Caco-2 (cell line): ENCODE measurements at regions not wholly inside any gene's neighbourhood (a gene's known extent, or its start where the extent isn't known, plus 50 kb on each side); places are given as distances from the start of the nearest gene placed in this dataset.

Experiments
- BruUV-seq: library from RNA; stranded (reverse); fragments of 400-500 nt; replicated peaks from 2 replicates; lab custom pipeline; 2021; lab: Mats Ljungman, UMichigan
- CTCF ChIA-PET: fragments of 300-600 bp; sonication (Branson Sonifier 250); formaldehyde crosslinking; loops from one replicate; lab custom pipeline; 2022; ENCODE audit warnings: antibody characterized with exemption; lab: Charles Lee
- POLR2A ChIA-PET: fragments of 300-600 bp; sonication (Branson Sonifier 250); formaldehyde crosslinking; loops from one replicate; lab custom pipeline; 2022; ENCODE audit warnings: antibody characterized with exemption; lab: Charles Lee
- DNase-seq, 2 experiments: peaks; one replicate each; pipeline versions ENCODE4 v3.0.0 to v3.0.0-alpha.2; 2020 to 2022
- H3K27me3 ChIP-seq: replicated peaks from 2 replicates; pipeline ENCODE4 v1.6.0; 2011; ENCODE audit warnings: low read length; ENCODE audit not compliant: control insufficient read depth, insufficient read depth
- H3K36me3 ChIP-seq: 2 replicates; pipeline ENCODE4 v1.5.1; 2011; ENCODE audit warnings: low read length; ENCODE audit not compliant: control insufficient read depth, insufficient read depth
- H3K4me1 ChIP-seq: fragments of 250-450 bp; sonication (Bioruptor Pico); 2 replicates; pipeline ENCODE4 v1.5.1; 2020; ENCODE audit warnings: mild to moderate bottlenecking
- H3K4me3 ChIP-seq: 2 replicates; pipeline ENCODE4 v1.5.1; 2011; ENCODE audit warnings: low read depth, mild to moderate bottlenecking, control low read depth, low read length
- H3K9me3 ChIP-seq: fragments of 250-450 bp; sonication (Bioruptor Pico); 2 replicates; pipeline ENCODE4 v1.5.1; 2020; ENCODE audit warnings: mild to moderate bottlenecking, moderate library complexity
- H3K27ac Mint-ChIP-seq: one replicate; pipeline ENCODE4 v1.8.0; 2022; ENCODE audit warnings: mixed read lengths; ENCODE audit not compliant: unreplicated experiment
- H3K27me3 Mint-ChIP-seq: one replicate; pipeline ENCODE4 v1.8.0; 2022; ENCODE audit warnings: mixed read lengths; ENCODE audit not compliant: insufficient read depth, unreplicated experiment
- H3K36me3 Mint-ChIP-seq: one replicate; pipeline ENCODE4 v1.8.0; 2022; ENCODE audit warnings: mild to moderate bottlenecking, mixed read lengths; ENCODE audit not compliant: insufficient read depth, unreplicated experiment
- H3K4me1 Mint-ChIP-seq: one replicate; pipeline ENCODE4 v1.8.0; 2022; ENCODE audit warnings: low read depth, mixed read lengths; ENCODE audit not compliant: unreplicated experiment
- H3K4me3 Mint-ChIP-seq: one replicate; pipeline ENCODE4 v1.8.0; 2022; ENCODE audit warnings: mild to moderate bottlenecking, moderate library complexity, mixed read lengths; ENCODE audit not compliant: unreplicated experiment
- H3K9me3 Mint-ChIP-seq: one replicate; pipeline ENCODE4 v1.8.0; 2022; ENCODE audit warnings: mixed read lengths; ENCODE audit not compliant: unreplicated experiment
- CTCF ChIP-seq, 2 experiments: fragments of 200-600 bp in 1 of 2; IDR thresholded peaks; 1 replicate in 1 of 2; 2 replicates in 1 of 2; pipeline versions ENCODE4 v1.5.1 to v1.8.0; 2011 to 2022; ENCODE audit warnings: antibody characterized with exemption in 1 of 2, control low read depth in 1 of 2, inconsistent platforms in 1 of 2, low read depth in 1 of 2, low read length in 1 of 2, mild to moderate bottlenecking in 1 of 2, moderate library complexity in 1 of 2; ENCODE audit not compliant: insufficient read depth in 1 of 2, severe bottlenecking in 1 of 2, unreplicated experiment in 1 of 2
- intact Hi-C: fragments of 100-400 bp; cut with micrococcal nuclease; formaldehyde crosslinking; loops from one replicate; pipeline ENCODE4 v1.10.0; 2022; ENCODE audit not compliant: unreplicated experiment

- no peaks in the 10 kb centered on the region for H3K9me3 ChIP-seq
- H3K27me3 Mint-ChIP-seq, result no peaks in the 10 kb centered on the region
- H3K4me1 ChIP-seq, result no peaks in the 10 kb centered on the region
- CTCF ChIA-PET, result no interaction called here
- no peaks in the 10 kb centered on the region for H3K27me3 ChIP-seq
- TF ChIP-seq CTCF (IDR thresholded peaks at IDR 0.05; ENCODE audit: insufficient read depth in 1 of 2, low read depth in 1 of 2, low read length in 1 of 2, severe bottlenecking in 1 of 2, unreplicated experiment in 1 of 2), result no peak
- intact Hi-C loops, result no loop called here
- no TSS peak for BruUV-seq
- H3K9me3 Mint-ChIP-seq, result no peaks in the 10 kb centered on the region
- peaks cover 1% of the 10 kb centered on the region for H3K36me3 ChIP-seq
- no peaks in the 10 kb centered on the region for H3K4me1 Mint-ChIP-seq
- DNase-seq, result no peak
- no peak overlapping the region for H3K27ac Mint-ChIP-seq
- H3K4me3 Mint-ChIP-seq, result no peak overlapping the region
- no peak overlapping the region for H3K4me3 ChIP-seq
- peaks cover 83% of the 10 kb centered on the region for H3K36me3 Mint-ChIP-seq
- POLR2A ChIA-PET, result no interaction called here
Observed at GRCh38 chr15:62753518-62754221, 288.9 kb upstream of the TPM1 start.

- H3K9me3 Mint-ChIP-seq, result no peaks in the 10 kb centered on the region
- no TSS peak for BruUV-seq
- peaks cover 79% of the 10 kb centered on the region for H3K36me3 Mint-ChIP-seq
- H3K4me3 Mint-ChIP-seq, result no peak overlapping the region
- intact Hi-C loops, result loop anchor here (1.0 kb wide), 1 partner anchor 15 kb away; no protein-coding TSS in a partner anchor
- no peaks in the 10 kb centered on the region for H3K27me3 Mint-ChIP-seq
- Histone ChIP-seq H3K36me3 (peaks cover 1% of the 10 kb centered on the region), H3K4me1 (peaks cover 21% of the 10 kb centered on the region), H3K27me3 (no peaks in the 10 kb centered on the region), H3K9me3 (no peaks in the 10 kb centered on the region), H3K4me3 (no peak overlapping the region)
- no peak for TF ChIP-seq CTCF (IDR thresholded peaks at IDR 0.05; ENCODE audit: insufficient read depth in 1 of 2, low read depth in 1 of 2, low read length in 1 of 2, severe bottlenecking in 1 of 2, unreplicated experiment in 1 of 2)
- peaks cover 14% of the 10 kb centered on the region for H3K4me1 Mint-ChIP-seq
- no peak for DNase-seq
- no peak overlapping the region for H3K27ac Mint-ChIP-seq
- CTCF ChIA-PET, result interaction anchor here (0.6 kb wide), 1 partner anchor 325 kb away, joined by 3 read pairs; no protein-coding TSS in a partner anchor
- POLR2A ChIA-PET, result no interaction called here
Observed at GRCh38 chr15:62756326-62756994, 286.1 kb upstream of the TPM1 start.

GRCh38 chr15:62756995-62757360 lies 285.6 kb upstream of the TPM1 start:
- Mint-ChIP-seq H3K9me3 (no peaks in the 10 kb centered on the region), H3K27me3 (no peaks in the 10 kb centered on the region), H3K27ac (no peak overlapping the region), H3K36me3 (peaks cover 77% of the 10 kb centered on the region), H3K4me1 (peaks cover 14% of the 10 kb centered on the region), H3K4me3 (no peak overlapping the region)
- no peak for DNase-seq
- TF ChIP-seq CTCF (IDR thresholded peaks at IDR 0.05; ENCODE audit: insufficient read depth in 1 of 2, low read depth in 1 of 2, low read length in 1 of 2, severe bottlenecking in 1 of 2, unreplicated experiment in 1 of 2), result no peak
- CTCF ChIA-PET, result no interaction called here
- intact Hi-C loops, result loop anchor here (1.0 kb wide), 1 partner anchor 16 kb away; no protein-coding TSS in a partner anchor
- Histone ChIP-seq H3K9me3 (no peaks in the 10 kb centered on the region), H3K36me3 (peaks cover 1% of the 10 kb centered on the region), H3K27me3 (no peaks in the 10 kb centered on the region), H3K4me1 (peaks cover 21% of the 10 kb centered on the region), H3K4me3 (no peak overlapping the region)
- POLR2A ChIA-PET, result no interaction called here
- BruUV-seq, result no TSS peak
